H54 (cell line): ENCODE measurements at regions not wholly inside any gene's neighbourhood (a gene's known extent, or its start where the extent isn't known, plus 50 kb on each side); places are given as distances from the start of the nearest gene placed in this dataset.
"Not testable (repeated sequence)": the region's sequence is repeated elsewhere in the genome, so short reads cannot be mapped to it uniquely, and the experiment has no call there.

Experiments used
- DNase-seq: peaks from one replicate; pipeline ENCODE4 v3.0.0; 2011; ENCODE audit warnings: low spot score, mixed read lengths; ENCODE audit not compliant: insufficient read length
- FAIRE-seq: peaks from 3 replicates; lab custom pipeline; 2011; peaks lifted over from hg19 to GRCh38; lab: Jason Lieb, UNC
- POLR2A ChIP-seq: IDR thresholded peaks from 2 replicates; pipeline ENCODE4 v1.6.1; 2011; ENCODE audit warnings: low read depth, mild to moderate bottlenecking, low read length

GRCh38 chr2:192560326-192560725 lies 365.6 kb upstream of the TMEFF2 start:
- FAIRE-seq (no peak), DNase-seq (no peak)
- no peak for TF ChIP-seq POLR2A

- DNase-seq (no peak), FAIRE-seq (peak; percentile 45)
- no peak for TF ChIP-seq POLR2A
Observed at GRCh38 chr2:192559587-192559986, 364.9 kb upstream of the TMEFF2 start.

- DNase-seq = no peak
- no peak for FAIRE-seq
- TF ChIP-seq POLR2A = no peak
Observed at GRCh38 chr2:192558637-192559036, 363.9 kb upstream of the TMEFF2 start.

- FAIRE-seq = no peak
- TF ChIP-seq POLR2A = no peak
- no peak for DNase-seq
Observed at GRCh38 chr2:192555740-192556139, 361.0 kb upstream of the TMEFF2 start.

- DNase-seq = no peak
- no peak for TF ChIP-seq POLR2A
- FAIRE-seq = no peak
Observed at GRCh38 chr2:192551760-192552159, 357.0 kb upstream of the TMEFF2 start.

- DNase-seq (no peak), FAIRE-seq (no peak)
- TF ChIP-seq POLR2A = no peak
Observed at GRCh38 chr2:192546565-192546964, 351.8 kb upstream of the TMEFF2 start.

GRCh38 chr2:192544371-192544955 lies 349.7 kb upstream of the TMEFF2 start:
- FAIRE-seq = no peak
- TF ChIP-seq POLR2A = no peak
- no peak for DNase-seq

- FAIRE-seq, DNase-seq: not testable (repeated sequence)
Observed at GRCh38 chr2:192542148-192543066, 347.7 kb upstream of the TMEFF2 start.

GRCh38 chr2:192539306-192539705 lies 344.6 kb upstream of the TMEFF2 start:
- no peak for TF ChIP-seq POLR2A
- FAIRE-seq (no peak), DNase-seq (no peak)

GRCh38 chr2:192536922-192537624 lies 342.3 kb upstream of the TMEFF2 start:
- no peak for DNase-seq
- no peak for TF ChIP-seq POLR2A
- FAIRE-seq = no peak

- TF ChIP-seq POLR2A = no peak
- DNase-seq (no peak), FAIRE-seq (no peak)
Observed at GRCh38 chr2:192535956-192536921, 341.5 kb upstream of the TMEFF2 start.

- FAIRE-seq (no peak), DNase-seq (no peak)
- TF ChIP-seq POLR2A = no peak
Observed at GRCh38 chr2:192534072-192534471, 339.3 kb upstream of the TMEFF2 start.

- DNase-seq = not testable (repeated sequence)
Observed at GRCh38 chr2:192524642-192525251, 330.0 kb upstream of the TMEFF2 start.

GRCh38 chr2:192524214-192524613 lies 329.5 kb upstream of the TMEFF2 start:
- not testable (repeated sequence) for FAIRE-seq, DNase-seq

More at GRCh38 chr2:192524642-192525251, 330.0 kb upstream of the TMEFF2 start:
- FAIRE-seq = not testable (repeated sequence)
